ENCODE measurements at regions not wholly inside any gene's neighbourhood (a gene's known extent, or its start where the extent isn't known, plus 50 kb on each side); places are given as distances from the start of the nearest gene placed in this dataset.

DNA sequence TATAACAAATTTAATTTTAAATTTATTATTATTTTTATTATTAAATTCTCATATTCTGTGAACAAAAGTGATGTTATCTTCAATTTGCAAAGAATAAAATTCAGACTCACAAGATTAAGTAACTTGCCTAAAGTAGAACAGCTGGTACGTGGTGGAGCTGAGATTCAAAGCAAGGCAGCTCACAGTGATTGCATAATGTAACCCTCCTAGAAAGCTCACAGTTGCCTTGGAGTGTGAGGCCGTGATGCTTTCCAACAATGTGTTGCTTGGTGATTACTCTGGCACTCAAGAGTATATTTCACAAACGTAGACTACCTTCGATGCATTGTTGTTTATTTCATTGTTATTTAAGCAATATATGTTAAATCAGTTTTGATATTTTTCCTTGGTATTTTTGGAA, 1039.2 kb upstream of the PABPC4L start:
- TF ChIP-seq, protein P1, sequence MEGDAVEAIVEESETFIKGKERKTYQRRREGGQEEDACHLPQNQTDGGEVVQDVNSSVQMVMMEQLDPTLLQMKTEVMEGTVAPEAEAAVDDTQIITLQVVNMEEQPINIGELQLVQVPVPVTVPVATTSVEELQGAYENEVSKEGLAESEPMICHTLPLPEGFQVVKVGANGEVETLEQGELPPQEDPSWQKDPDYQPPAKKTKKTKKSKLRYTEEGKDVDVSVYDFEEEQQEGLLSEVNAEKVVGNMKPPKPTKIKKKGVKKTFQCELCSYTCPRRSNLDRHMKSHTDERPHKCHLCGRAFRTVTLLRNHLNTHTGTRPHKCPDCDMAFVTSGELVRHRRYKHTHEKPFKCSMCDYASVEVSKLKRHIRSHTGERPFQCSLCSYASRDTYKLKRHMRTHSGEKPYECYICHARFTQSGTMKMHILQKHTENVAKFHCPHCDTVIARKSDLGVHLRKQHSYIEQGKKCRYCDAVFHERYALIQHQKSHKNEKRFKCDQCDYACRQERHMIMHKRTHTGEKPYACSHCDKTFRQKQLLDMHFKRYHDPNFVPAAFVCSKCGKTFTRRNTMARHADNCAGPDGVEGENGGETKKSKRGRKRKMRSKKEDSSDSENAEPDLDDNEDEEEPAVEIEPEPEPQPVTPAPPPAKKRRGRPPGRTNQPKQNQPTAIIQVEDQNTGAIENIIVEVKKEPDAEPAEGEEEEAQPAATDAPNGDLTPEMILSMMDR (IDR thresholded peaks at IDR 0.05 in 2 of 3, conservative IDR thresholded peaks at IDR 0.05 in 1 of 3; ENCODE audit: borderline replicate concordance in 1 of 3, insufficient read depth in 1 of 3, low read depth in 2 of 3, low read length in 2 of 3): no peak
- TF ChIP-seq EZH2phosphoT487 (IDR thresholded peaks at IDR 0.05; ENCODE audit: borderline replicate concordance) (no peak), EZH2 (IDR thresholded peaks at IDR 0.05) (no peak)

Data from HCT116 (cell line).